ENCODE measurements at regions not wholly inside any gene's neighbourhood (a gene's known extent, or its start where the extent isn't known, plus 50 kb on each side); places are given as distances from the start of the nearest gene placed in this dataset.

- H3K4me3 ChIP-seq (ENCODE audit: low read length) = no peak overlapping the region
- no peaks in the 10 kb centered on the region for H3K9me3 ChIP-seq (replicated peaks; ENCODE audit: low read length)
- H3K4me1 ChIP-seq (ENCODE audit: control insufficient read depth, insufficient read depth, low read length) = peaks cover 9% of the 10 kb centered on the region
- peaks cover 24% of the 10 kb centered on the region for H3K27me3 ChIP-seq (ENCODE audit: control insufficient read depth, insufficient read depth, low read length)
- peak overlapping the region; percentile 57 for H3K4me2 ChIP-seq (ENCODE audit: low read length)
- H3K36me3 ChIP-seq (ENCODE audit: insufficient read depth, low read length) = no peaks in the 10 kb centered on the region
- H3K9ac ChIP-seq (ENCODE audit: low read depth, low read length) = no peak overlapping the region
These were observed 53.5 kb upstream of the PPP2R5C start for GRCh38 chr14:101707863-101708620.

- Histone ChIP-seq H3K36me3 (ENCODE audit: insufficient read depth, low read length) (no peaks in the 10 kb centered on the region), H3K4me2 (ENCODE audit: low read length) (no peak overlapping the region), H3K4me3 (ENCODE audit: low read length) (no peak overlapping the region), H3K9ac (ENCODE audit: low read depth, low read length) (no peak overlapping the region), H3K4me1 (ENCODE audit: control insufficient read depth, insufficient read depth, low read length) (peaks cover 9% of the 10 kb centered on the region), H3K27me3 (ENCODE audit: control insufficient read depth, insufficient read depth, low read length) (peaks cover 15% of the 10 kb centered on the region), H3K9me3 (replicated peaks; ENCODE audit: low read length) (no peaks in the 10 kb centered on the region)
These were observed 52.5 kb upstream of the PPP2R5C start for GRCh38 chr14:101708853-101709532.

GRCh38 chr14:101709533-101709881 is 52.0 kb upstream of the PPP2R5C start:
- no peaks in the 10 kb centered on the region for H3K36me3 ChIP-seq (ENCODE audit: insufficient read depth, low read length)
- no peak overlapping the region for H3K4me2 ChIP-seq (ENCODE audit: low read length)
- peaks cover 9% of the 10 kb centered on the region for H3K27me3 ChIP-seq (ENCODE audit: control insufficient read depth, insufficient read depth, low read length)
- no peak overlapping the region for H3K9ac ChIP-seq (ENCODE audit: low read depth, low read length)
- no peak overlapping the region for H3K4me3 ChIP-seq (ENCODE audit: low read length)
- no peaks in the 10 kb centered on the region for H3K9me3 ChIP-seq (replicated peaks; ENCODE audit: low read length)
- H3K4me1 ChIP-seq (ENCODE audit: control insufficient read depth, insufficient read depth, low read length) = peaks cover 9% of the 10 kb centered on the region

- Histone ChIP-seq H3K4me3 (ENCODE audit: low read length) (no peak overlapping the region), H3K9me3 (replicated peaks; ENCODE audit: low read length) (no peaks in the 10 kb centered on the region), H3K27me3 (ENCODE audit: control insufficient read depth, insufficient read depth, low read length) (peaks cover 6% of the 10 kb centered on the region), H3K9ac (ENCODE audit: low read depth, low read length) (no peak overlapping the region), H3K4me1 (ENCODE audit: control insufficient read depth, insufficient read depth, low read length) (peaks cover 9% of the 10 kb centered on the region), H3K36me3 (ENCODE audit: insufficient read depth, low read length) (no peaks in the 10 kb centered on the region), H3K4me2 (ENCODE audit: low read length) (no peak overlapping the region)
These were observed 51.3 kb upstream of the PPP2R5C start for GRCh38 chr14:101709962-101710931.

- Histone ChIP-seq H3K36me3 (ENCODE audit: insufficient read depth, low read length) (no peaks in the 10 kb centered on the region), H3K4me1 (ENCODE audit: control insufficient read depth, insufficient read depth, low read length) (peaks cover 6% of the 10 kb centered on the region), H3K9ac (ENCODE audit: low read depth, low read length) (no peak overlapping the region), H3K9me3 (replicated peaks; ENCODE audit: low read length) (no peaks in the 10 kb centered on the region), H3K27me3 (ENCODE audit: control insufficient read depth, insufficient read depth, low read length) (peaks cover 2% of the 10 kb centered on the region), H3K4me2 (ENCODE audit: low read length) (no peak overlapping the region), H3K4me3 (ENCODE audit: low read length) (no peak overlapping the region)
These were observed 50.3 kb upstream of the PPP2R5C start for GRCh38 chr14:101711041-101711856.
